ENCODE measurements at regions not wholly inside any gene's neighbourhood (a gene's known extent, or its start where the extent isn't known, plus 50 kb on each side); places are given as distances from the start of the nearest gene placed in this dataset.

- Histone ChIP-seq H3K4me1 (ENCODE audit: control insufficient read depth, extremely low read depth, insufficient read depth, low read length) (no peaks in the 10 kb centered on the region), H3K27ac (ENCODE audit: control insufficient read depth, insufficient read depth, low read length) (no peak overlapping the region), H3K79me2 (ENCODE audit: control insufficient read depth, insufficient read depth, low read length) (no peaks in the 10 kb centered on the region), H3K9me1 (ENCODE audit: control insufficient read depth, extremely low read depth, insufficient read depth, low read length) (no peaks in the 10 kb centered on the region), H3K36me3 (ENCODE audit: control insufficient read depth in 2 of 2, extremely low read depth in 1 of 2, insufficient read depth in 2 of 2, low read length in 2 of 2) (no peaks in the 10 kb centered on the region), H3K4me2 (ENCODE audit: control insufficient read depth, extremely low read depth, insufficient read depth, low read depth, low read length) (no peak overlapping the region), H3K27me3 (ENCODE audit: control insufficient read depth, extremely low read depth, insufficient read depth, low read length) (no peaks in the 10 kb centered on the region), H3K4me3 (ENCODE audit: control insufficient read depth in 2 of 3, extremely low read depth in 1 of 3, insufficient read depth in 2 of 3, low read depth in 1 of 3, low read length in 3 of 3) (no peak overlapping the region), H2AFZ (ENCODE audit: control insufficient read depth, low read length) (no peak overlapping the region), H3K9me3 (ENCODE audit: control insufficient read depth, low read depth, low read length) (no peaks in the 10 kb centered on the region), H4K20me1 (ENCODE audit: control insufficient read depth, extremely low read depth, insufficient read depth, low read length) (no peaks in the 10 kb centered on the region), H3K9ac (ENCODE audit: control insufficient read depth, extremely low read depth, insufficient read depth, low read length) (no peak overlapping the region)
- dilution Hi-C loops (cut with MboI; ENCODE audit: extremely low pct_ligation_motif_present, low sequenced_read_pairs) = no loop called here
- DNase-seq (ENCODE audit: low read depth, low spot score) (no peak), FAIRE-seq (no peak)
- TF ChIP-seq CTCF (optimal IDR thresholded peaks at IDR 0.05 in 1 of 3, IDR thresholded peaks at IDR 0.05 in 1 of 3, conservative IDR thresholded peaks at IDR 0.05 in 1 of 3; ENCODE audit: extremely low read depth in 1 of 3, insufficient read depth in 2 of 3, low read length in 3 of 3) (no peak), EZH2 (IDR thresholded peaks at IDR 0.05; ENCODE audit: low read length) (no peak)
Observed at GRCh38 chr11:109845437-109845836, 247.8 kb upstream of the ZC3H12C start.

- Histone ChIP-seq H4K20me1 (ENCODE audit: control insufficient read depth, extremely low read depth, insufficient read depth, low read length) (no peaks in the 10 kb centered on the region), H3K27me3 (ENCODE audit: control insufficient read depth, extremely low read depth, insufficient read depth, low read length) (no peaks in the 10 kb centered on the region), H3K27ac (ENCODE audit: control insufficient read depth, insufficient read depth, low read length) (no peak overlapping the region), H3K4me2 (ENCODE audit: control insufficient read depth, extremely low read depth, insufficient read depth, low read depth, low read length) (no peak overlapping the region), H2AFZ (ENCODE audit: control insufficient read depth, low read length) (no peak overlapping the region), H3K9me3 (ENCODE audit: control insufficient read depth, low read depth, low read length) (no peaks in the 10 kb centered on the region), H3K4me1 (ENCODE audit: control insufficient read depth, extremely low read depth, insufficient read depth, low read length) (peaks cover 5% of the 10 kb centered on the region), H3K4me3 (ENCODE audit: control insufficient read depth in 2 of 3, extremely low read depth in 1 of 3, insufficient read depth in 2 of 3, low read depth in 1 of 3, low read length in 3 of 3) (no peak overlapping the region), H3K36me3 (ENCODE audit: control insufficient read depth in 2 of 2, extremely low read depth in 1 of 2, insufficient read depth in 2 of 2, low read length in 2 of 2) (no peaks in the 10 kb centered on the region), H3K79me2 (ENCODE audit: control insufficient read depth, insufficient read depth, low read length) (no peaks in the 10 kb centered on the region), H3K9me1 (ENCODE audit: control insufficient read depth, extremely low read depth, insufficient read depth, low read length) (no peaks in the 10 kb centered on the region), H3K9ac (ENCODE audit: control insufficient read depth, extremely low read depth, insufficient read depth, low read length) (no peak overlapping the region)
- no peak for FAIRE-seq
- no peak for DNase-seq (ENCODE audit: low read depth, low spot score)
- dilution Hi-C loops (cut with MboI; ENCODE audit: extremely low pct_ligation_motif_present, low sequenced_read_pairs) = no loop called here
- no peak for TF ChIP-seq EZH2 (IDR thresholded peaks at IDR 0.05; ENCODE audit: low read length)
- TF ChIP-seq CTCF (optimal IDR thresholded peaks at IDR 0.05 in 1 of 3, IDR thresholded peaks at IDR 0.05 in 1 of 3, conservative IDR thresholded peaks at IDR 0.05 in 1 of 3; ENCODE audit: extremely low read depth in 1 of 3, insufficient read depth in 2 of 3, low read length in 3 of 3) = no peak
Observed at GRCh38 chr11:109847621-109848020, 245.6 kb upstream of the ZC3H12C start.
